GM19328 (cell line): ENCODE measurements at regions not wholly inside any gene's neighbourhood (a gene's known extent, or its start where the extent isn't known, plus 50 kb on each side); places are given as distances from the start of the nearest gene placed in this dataset.

ENCODE experiments used
- ATAC-seq: cut with Tn5 transposase; IDR thresholded peaks from one replicate; pipeline ENCODE4 v1.9.1; 2021; ENCODE audit warnings: mild to moderate bottlenecking, moderate library complexity; ENCODE audit not compliant: unreplicated experiment

- ATAC-seq: no peak
Observed at GRCh38 chr18:29154196-29154757, 977.3 kb upstream of the CDH2 start.

DNA sequence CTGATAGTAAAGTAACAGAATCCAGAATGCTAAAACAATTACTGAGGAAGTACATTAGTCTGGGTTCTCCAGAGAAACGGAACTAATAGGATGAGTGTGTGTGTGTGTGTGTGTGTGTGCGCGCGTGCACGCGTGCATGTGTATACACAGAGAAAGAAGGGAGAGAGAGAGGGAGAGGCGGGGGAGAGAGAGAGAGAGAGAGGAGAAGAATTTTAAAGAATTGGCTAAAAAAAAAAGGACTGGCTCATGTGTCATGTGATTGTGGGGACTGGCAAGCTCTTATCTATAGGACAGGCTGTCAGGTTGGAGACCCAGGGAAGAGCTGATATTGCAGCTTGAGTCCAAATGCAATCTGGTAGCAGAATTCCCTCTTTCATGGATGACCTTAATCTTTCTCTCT lies 976.2 kb upstream of the CDH2 start:
- ATAC-seq: no peak

GRCh38 chr18:29147944-29148343 lies 971.0 kb upstream of the CDH2 start:
- ATAC-seq: no peak

DNA sequence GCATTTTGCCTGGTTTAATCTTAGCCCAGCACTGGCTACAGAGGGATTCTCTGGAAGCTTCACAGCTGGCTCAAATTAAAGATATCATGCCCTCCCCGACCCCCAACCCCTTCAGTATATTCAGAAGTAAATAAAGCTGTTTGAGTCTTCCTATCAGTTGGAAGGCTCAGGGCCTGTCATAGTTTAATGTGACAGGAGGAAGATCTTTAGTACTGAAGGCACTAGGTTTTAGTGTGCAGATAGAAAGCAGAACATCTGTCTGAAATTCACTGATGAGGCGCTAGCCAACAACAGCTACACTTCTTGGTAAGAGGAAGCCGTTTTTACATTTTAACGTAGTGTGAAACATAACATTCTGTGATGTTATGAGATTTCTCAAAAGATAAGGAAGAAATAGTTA lies 969.1 kb upstream of the CDH2 start:
- ATAC-seq: no peak

- ATAC-seq: no peak
Observed at GRCh38 chr18:29140590-29140989, 963.7 kb upstream of the CDH2 start.

DNA sequence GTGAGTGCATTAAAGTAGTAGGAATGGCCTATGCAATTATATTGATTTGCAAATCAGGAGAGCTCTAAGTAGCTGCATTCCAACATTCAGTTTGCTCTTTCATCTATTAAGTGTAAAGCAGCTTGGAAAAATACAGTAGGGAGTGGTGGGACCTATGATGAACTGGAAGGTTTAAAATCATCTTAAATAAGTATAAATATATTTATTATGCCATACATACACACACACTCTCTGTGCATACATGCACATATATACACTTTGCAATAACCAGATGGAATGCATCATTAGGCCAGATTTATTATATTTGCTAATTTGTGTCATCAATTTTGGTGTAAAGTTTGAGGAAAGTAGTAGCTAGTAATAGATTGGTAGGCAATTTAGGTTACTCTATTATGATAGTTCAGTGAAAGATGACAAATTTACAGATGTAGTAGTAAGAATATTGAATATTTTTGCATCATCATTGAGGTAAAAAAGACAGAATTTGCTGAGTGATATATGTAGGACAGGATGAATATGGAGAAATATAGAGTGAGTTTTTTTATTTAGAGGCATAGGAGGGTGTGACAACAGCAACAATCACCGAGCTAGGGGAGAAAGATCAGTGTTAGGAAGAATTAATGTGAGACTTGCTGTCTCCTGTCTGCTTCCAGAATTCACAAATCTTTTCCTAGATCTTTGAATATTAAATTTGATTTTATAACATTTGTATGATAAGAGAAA lies 961.0 kb upstream of the CDH2 start:
- no peak for ATAC-seq

DNA sequence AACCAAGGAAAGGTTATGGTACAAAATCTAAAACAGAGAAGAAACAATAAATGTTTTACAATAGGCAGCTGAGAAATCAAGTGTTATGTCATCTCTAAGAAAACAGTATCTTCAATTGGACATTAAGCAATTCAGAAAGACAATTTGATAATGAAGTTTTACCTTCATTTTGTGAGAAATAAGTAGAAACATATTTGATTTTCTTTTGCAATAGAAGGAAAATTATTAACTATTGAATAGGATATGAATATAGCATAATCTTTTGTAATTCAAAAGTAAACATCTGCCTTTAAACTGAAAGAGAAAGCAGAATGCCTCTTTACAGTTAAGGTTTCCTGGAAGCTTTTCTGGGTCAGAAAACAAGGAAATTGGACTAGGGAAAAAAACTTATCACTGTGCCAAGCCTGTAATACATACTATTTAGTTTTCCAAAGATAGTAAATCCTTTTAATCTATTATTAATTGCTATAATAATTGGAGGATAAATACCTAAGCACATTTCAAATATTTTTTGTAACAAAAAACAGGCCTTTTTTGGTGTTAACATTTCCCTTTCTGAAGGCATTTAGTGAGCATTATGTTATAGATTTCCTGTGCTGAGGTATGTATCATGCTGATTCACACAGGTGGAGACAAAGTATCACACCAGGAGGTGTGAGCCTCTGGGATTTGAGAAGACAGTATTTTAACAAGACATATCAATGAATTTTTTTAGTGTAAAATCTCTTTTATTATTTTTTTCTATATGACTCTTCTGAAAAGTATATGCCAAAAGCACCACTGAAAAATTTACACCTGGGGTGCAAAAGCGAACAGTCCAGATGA lies 947.0 kb upstream of the CDH2 start:
- ATAC-seq: no peak

DNA sequence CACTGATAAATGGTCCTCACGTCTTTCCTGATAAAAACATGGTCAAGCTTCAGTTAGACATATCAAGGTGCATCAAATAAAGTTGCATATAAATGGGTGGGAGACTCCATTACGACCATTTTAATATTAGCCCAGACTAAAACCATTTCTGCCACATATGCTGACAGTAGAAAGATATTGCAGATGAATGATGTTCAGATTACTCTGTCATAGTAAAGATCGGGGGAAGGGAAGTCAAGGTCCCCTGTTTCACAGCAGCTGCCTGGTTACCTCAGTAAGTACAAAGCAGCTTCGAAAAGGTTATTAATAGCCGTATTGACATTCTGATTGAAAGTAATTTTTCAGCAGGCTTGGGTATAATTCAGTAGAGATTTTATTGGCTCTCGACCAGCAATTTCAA lies 927.7 kb upstream of the CDH2 start:
- no peak for ATAC-seq

- no peak for ATAC-seq
Observed at GRCh38 chr18:29104227-29104626, 927.3 kb upstream of the CDH2 start.

DNA sequence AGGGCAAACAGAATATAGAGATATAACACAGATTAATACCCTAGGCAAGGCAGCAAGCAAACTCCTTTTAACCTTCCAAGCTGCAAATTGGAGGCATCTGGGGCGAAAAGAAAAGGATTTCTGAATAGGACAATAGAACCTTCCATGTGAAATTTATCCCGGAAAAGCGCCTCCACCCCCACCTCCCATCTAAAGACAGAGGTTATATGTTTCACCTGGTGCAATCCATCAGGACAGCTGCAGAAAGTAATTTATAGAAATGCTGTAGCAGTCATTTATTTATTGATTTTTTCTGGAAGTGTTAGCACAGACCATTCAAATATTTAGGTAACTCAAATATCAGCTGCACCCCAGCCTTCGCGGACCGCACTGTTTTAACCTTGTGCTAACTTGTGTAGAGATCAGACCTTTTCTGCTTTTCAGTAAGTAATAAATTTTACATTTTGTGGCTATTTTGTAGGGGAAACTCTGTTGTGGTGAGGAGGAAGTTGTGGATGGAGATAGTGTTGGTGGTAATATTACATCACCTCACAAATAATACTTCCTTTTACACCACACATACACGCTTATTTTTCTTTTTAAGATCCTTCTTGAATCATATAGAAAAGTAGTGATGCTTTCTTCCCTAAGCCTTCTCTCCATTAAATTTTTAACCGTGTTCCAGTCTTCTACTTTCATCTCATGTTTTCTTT lies 919.3 kb upstream of the CDH2 start:
- no peak for ATAC-seq

DNA sequence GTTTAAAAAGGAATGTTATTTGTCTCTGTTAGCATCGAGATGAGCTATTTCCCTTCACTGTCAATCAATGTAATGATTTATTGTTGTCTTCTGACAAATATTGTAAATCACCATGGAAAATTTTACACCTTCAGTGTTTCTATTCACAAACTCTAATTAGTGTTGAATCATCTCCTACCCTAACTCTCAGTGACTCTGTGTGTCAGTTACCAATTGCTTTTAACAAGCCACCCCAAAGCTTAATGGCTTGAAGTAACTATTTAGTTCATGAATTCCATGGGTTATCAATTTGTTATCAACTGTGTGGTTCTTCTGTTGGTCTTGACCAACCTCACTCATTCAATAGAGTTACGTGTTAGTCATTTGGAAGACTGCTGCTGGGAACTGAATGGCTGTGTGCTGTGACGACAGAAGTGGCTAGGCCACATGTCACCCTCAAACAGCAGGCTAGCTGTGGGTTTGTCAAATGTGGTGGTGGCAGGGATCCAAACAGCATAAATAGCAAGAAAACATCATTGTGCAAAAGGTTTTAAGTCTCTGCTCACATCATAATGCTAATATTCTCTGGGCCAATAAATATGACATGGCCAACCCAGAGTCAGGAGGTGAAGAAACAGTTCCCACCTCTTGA lies 910.8 kb upstream of the CDH2 start:
- no peak for ATAC-seq

- no peak for ATAC-seq
Observed at GRCh38 chr18:29084120-29084519, 907.2 kb upstream of the CDH2 start.

GRCh38 chr18:29083545-29083944 lies 906.6 kb upstream of the CDH2 start:
- ATAC-seq: no peak

GRCh38 chr18:29080946-29081345 lies 904.0 kb upstream of the CDH2 start:
- ATAC-seq: no peak

DNA sequence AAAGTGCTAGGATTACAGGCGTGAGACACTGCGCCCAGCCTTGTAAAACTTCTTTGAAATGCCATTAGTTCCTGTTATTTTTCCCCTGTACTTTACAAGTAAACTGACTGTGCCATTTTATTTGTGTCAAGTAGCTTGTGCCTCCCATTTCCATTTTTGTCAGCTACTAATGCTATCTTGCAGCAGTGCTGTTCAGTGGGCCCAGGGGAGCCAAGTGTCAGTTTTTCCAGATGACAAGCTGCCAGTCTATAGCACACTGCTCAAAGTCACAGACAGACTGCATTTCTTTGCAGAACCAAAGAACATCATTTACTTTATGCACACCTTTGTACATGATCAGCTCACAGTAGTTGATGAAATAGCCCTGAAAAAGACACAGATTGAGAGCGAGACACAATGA lies 901.3 kb upstream of the CDH2 start:
- ATAC-seq: no peak

DNA sequence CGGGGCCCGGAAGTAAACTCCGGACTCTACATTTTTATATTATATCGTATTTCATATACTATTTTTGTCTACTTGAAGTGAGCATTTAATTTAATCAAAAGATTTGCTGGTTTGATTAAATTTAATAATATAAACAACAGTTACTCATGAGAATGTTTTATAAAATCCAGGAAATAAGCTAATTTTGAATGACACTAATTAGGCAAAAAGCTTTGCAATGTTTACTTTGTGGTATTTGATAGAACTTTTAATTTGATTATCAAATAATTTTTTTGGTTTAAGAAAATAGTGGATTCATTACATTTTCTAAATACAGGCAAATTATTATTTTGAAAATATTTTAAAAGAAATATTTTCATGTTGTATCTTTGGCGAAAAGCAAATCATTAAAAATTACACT lies 900.4 kb upstream of the CDH2 start:
- ATAC-seq: no peak

- ATAC-seq: no peak
Observed at GRCh38 chr18:29076645-29077044, 899.7 kb upstream of the CDH2 start.

DNA sequence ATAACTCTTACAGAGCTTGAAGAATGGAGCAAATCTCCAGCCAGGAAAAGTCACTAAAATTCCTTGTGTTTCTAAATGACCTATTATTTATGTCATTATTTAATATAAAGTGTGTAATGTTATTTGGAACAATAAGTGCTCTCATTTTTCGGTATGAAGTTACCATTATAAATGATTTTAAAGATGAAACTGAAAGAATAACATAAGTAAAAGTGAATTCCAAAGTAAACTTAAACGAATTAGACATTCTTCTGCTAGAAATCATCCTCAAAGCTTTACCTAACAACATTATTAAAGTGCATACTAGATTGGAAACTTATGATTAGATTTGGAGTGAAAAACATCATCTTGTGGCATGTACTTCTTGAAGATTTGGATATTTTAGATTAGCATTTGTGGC lies 897.2 kb upstream of the CDH2 start:
- no peak for ATAC-seq

DNA sequence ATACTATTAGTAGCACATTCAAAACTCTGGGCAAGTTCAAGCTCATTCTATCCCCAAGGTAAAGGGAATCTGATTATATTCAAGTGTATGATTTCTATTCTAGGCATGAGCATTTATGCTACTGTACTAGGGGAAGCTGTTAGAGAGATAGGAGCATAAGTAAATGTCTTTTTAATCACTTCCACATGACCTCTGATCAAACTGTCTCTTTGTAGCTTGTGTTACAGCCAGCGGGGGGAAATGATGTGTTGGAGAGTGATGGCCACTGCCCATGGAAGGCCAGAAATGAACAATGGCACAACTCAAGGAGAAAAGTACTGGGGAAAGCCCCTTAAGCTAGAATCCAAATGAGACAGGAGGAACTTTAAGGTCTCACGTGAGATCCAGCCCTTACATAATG lies 894.9 kb upstream of the CDH2 start:
- no peak for ATAC-seq

DNA sequence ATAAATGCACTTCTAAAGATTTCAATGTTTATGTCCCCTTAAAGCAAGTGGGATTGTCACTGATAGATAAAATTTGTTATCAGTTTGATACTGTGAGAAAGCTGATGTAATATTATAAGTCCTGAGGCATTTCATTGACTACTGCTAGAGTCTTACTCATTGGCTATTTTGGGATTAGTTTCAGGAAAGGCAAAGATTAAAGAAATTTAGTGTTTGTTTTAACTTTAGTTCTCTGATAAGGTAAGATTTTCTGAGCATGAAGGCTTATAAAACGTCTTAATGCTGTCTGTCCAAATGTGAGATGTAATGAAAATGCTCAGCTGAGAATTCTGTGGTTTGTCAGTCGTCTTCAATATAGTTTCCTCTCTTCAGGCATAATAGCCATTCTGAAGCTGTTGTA lies 886.4 kb upstream of the CDH2 start:
- ATAC-seq: no peak

DNA sequence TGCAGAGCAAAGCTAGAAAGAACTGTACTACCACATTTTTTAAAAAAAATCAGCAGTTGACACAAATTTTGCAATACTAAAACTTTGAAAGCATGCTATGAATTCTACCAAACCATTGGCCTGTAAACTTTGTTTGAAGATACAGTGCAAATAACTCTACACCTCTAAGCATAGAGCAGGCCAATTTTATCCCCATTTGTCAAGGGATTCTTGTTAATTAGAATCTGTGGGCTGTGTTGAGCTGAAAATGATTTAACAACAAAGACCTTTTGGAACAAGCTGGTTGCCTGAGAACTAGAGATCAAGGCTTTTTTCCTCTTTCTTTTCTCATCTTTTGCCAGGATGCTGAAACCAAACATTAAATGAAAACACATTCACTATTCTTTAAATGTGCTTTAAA lies 886.0 kb upstream of the CDH2 start:
- ATAC-seq: no peak
